Keratinocyte (primary cell): ENCODE measurements at regions not wholly inside any gene's neighbourhood (a gene's known extent, or its start where the extent isn't known, plus 50 kb on each side); places are given as distances from the start of the nearest gene placed in this dataset.

ENCODE experiments used
- DNase-seq: peaks from one replicate; pipeline ENCODE4 v3.0.0-alpha.2; 2011; ENCODE audit warnings: low read depth, missing footprints, low spot score
- FAIRE-seq: peaks from 2 replicates; lab custom pipeline; 2011; peaks lifted over from hg19 to GRCh38; lab: Jason Lieb, UNC
- H2AFZ ChIP-seq: 2 replicates; pipeline ENCODE4 v1.6.0; 2012; ENCODE audit warnings: low read length, control low read depth, inconsistent platforms; ENCODE audit not compliant: control insufficient read depth
- H3K27ac ChIP-seq: 2 replicates; pipeline ENCODE4 v1.5.1; 2011; ENCODE audit warnings: low read length; ENCODE audit not compliant: control insufficient read depth, insufficient read depth
- H3K27me3 ChIP-seq: 3 replicates; pipeline ENCODE4 v1.6.0; 2011; ENCODE audit warnings: low read length; ENCODE audit not compliant: control insufficient read depth, insufficient read depth; ENCODE audit errors: extremely low read depth
- H3K36me3 ChIP-seq, 2 experiments: 2 replicates in 1 of 2; 3 replicates in 1 of 2; pipeline ENCODE4 v1.5.1; 2011; ENCODE audit warnings: low read length in 2 of 2, mild to moderate bottlenecking in 1 of 2; ENCODE audit not compliant: control insufficient read depth in 2 of 2, insufficient read depth in 2 of 2; ENCODE audit errors: extremely low read depth in 1 of 2
- H3K4me1 ChIP-seq: 3 replicates; pipeline ENCODE4 v1.5.1; 2011; ENCODE audit warnings: low read length; ENCODE audit not compliant: control insufficient read depth, insufficient read depth; ENCODE audit errors: extremely low read depth
- H3K4me2 ChIP-seq: 3 replicates; pipeline ENCODE4 v1.6.0; 2011; ENCODE audit warnings: low read depth, low read length; ENCODE audit not compliant: control insufficient read depth, insufficient read depth; ENCODE audit errors: extremely low read depth
- H3K4me3 ChIP-seq, 3 experiments: fragments of 200-600 bp in 1 of 3; sonication (generic) in 1 of 3; 2 replicates in 2 of 3; 3 replicates in 1 of 3; pipeline ENCODE4 v1.5.1; 2011 to 2016; ENCODE audit warnings: low read length in 3 of 3, mild to moderate bottlenecking in 3 of 3, control low read depth in 2 of 3, inconsistent platforms in 1 of 3, low read depth in 1 of 3, mixed read lengths in 1 of 3, mixed run types in 1 of 3, moderate library complexity in 1 of 3; ENCODE audit not compliant: control insufficient read depth in 2 of 3, insufficient read depth in 2 of 3; ENCODE audit errors: extremely low read depth in 1 of 3
- H3K79me2 ChIP-seq: 2 replicates; pipeline ENCODE4 v1.6.0; 2012; ENCODE audit warnings: low read length; ENCODE audit not compliant: control insufficient read depth, insufficient read depth
- H3K9ac ChIP-seq: 3 replicates; pipeline ENCODE4 v1.6.0; 2011; ENCODE audit warnings: low read length; ENCODE audit not compliant: control insufficient read depth, insufficient read depth; ENCODE audit errors: extremely low read depth
- H3K9me1 ChIP-seq: 3 replicates; pipeline ENCODE4 v1.6.0; 2011; ENCODE audit warnings: low read length; ENCODE audit not compliant: control insufficient read depth, insufficient read depth; ENCODE audit errors: extremely low read depth
- H3K9me3 ChIP-seq: 2 replicates; pipeline ENCODE4 v1.5.1; 2012; ENCODE audit warnings: low read depth, low read length; ENCODE audit not compliant: control insufficient read depth
- H4K20me1 ChIP-seq: 3 replicates; pipeline ENCODE4 v1.6.0; 2011; ENCODE audit warnings: low read length; ENCODE audit not compliant: control insufficient read depth, insufficient read depth; ENCODE audit errors: extremely low read depth
- CTCF ChIP-seq, 3 experiments: IDR thresholded peaks in 1 of 3; conservative IDR thresholded peaks in 1 of 3; optimal IDR thresholded peaks in 1 of 3; 2 replicates in 2 of 3; 3 replicates in 1 of 3; pipeline versions ENCODE3 to v1.5.1; 2011; ENCODE audit warnings: low read length in 3 of 3, mild to moderate bottlenecking in 3 of 3, moderate library complexity in 2 of 3, control low read depth in 1 of 3, inconsistent platforms in 1 of 3; ENCODE audit not compliant: insufficient read depth in 2 of 3; ENCODE audit errors: extremely low read depth in 1 of 3
- EZH2 ChIP-seq: IDR thresholded peaks from one replicate; pipeline ENCODE4 v1.6.1; 2012; ENCODE audit warnings: inconsistent platforms, mild to moderate bottlenecking, low read length, moderate library complexity
- dilution Hi-C: fragments of 300-500 bp; cut with MboI; formaldehyde crosslinking; loops from one replicate; pipeline ENCODE4 v1.7.0; 2020; ENCODE audit warnings: low sequenced_read_pairs; ENCODE audit not compliant: extremely low pct_ligation_motif_present

- FAIRE-seq: no peak
- Histone ChIP-seq H3K4me2 (no peak overlapping the region), H3K4me1 (no peaks in the 10 kb centered on the region), H3K9ac (no peak overlapping the region), H3K27me3 (no peaks in the 10 kb centered on the region), H3K9me1 (no peaks in the 10 kb centered on the region), H3K79me2 (no peaks in the 10 kb centered on the region), H2AFZ (no peak overlapping the region), H3K36me3 (no peaks in the 10 kb centered on the region), H3K4me3 (no peak overlapping the region), H4K20me1 (no peaks in the 10 kb centered on the region), H3K9me3 (no peaks in the 10 kb centered on the region), H3K27ac (no peak overlapping the region)
- dilution Hi-C loops: no loop called here
- TF ChIP-seq EZH2: no peak
- no peak for TF ChIP-seq CTCF (optimal IDR thresholded peaks at IDR 0.05 in 1 of 3, IDR thresholded peaks at IDR 0.05 in 1 of 3, conservative IDR thresholded peaks at IDR 0.05 in 1 of 3; ENCODE audit: extremely low read depth in 1 of 3, insufficient read depth in 2 of 3, low read length in 3 of 3)
- no peak for DNase-seq
Measured at GRCh38 chr11:101812546-101812945, 102.3 kb upstream of the CEP126 start.

GRCh38 chr11:101810546-101810945 lies 104.3 kb upstream of the CEP126 start:
- dilution Hi-C loops: no loop called here
- H3K4me2 ChIP-seq: no peak overlapping the region
- H3K27me3 ChIP-seq: no peaks in the 10 kb centered on the region
- no peaks in the 10 kb centered on the region for H3K79me2 ChIP-seq
- H4K20me1 ChIP-seq: no peaks in the 10 kb centered on the region
- no peak overlapping the region for H2AFZ ChIP-seq
- H3K9me3 ChIP-seq: no peaks in the 10 kb centered on the region
- no peaks in the 10 kb centered on the region for H3K4me1 ChIP-seq
- H3K4me3 ChIP-seq: no peak overlapping the region
- no peak overlapping the region for H3K9ac ChIP-seq
- no peak for DNase-seq
- H3K36me3 ChIP-seq: no peaks in the 10 kb centered on the region
- TF ChIP-seq EZH2 (no peak), CTCF (optimal IDR thresholded peaks at IDR 0.05 in 1 of 3, IDR thresholded peaks at IDR 0.05 in 1 of 3, conservative IDR thresholded peaks at IDR 0.05 in 1 of 3; ENCODE audit: extremely low read depth in 1 of 3, insufficient read depth in 2 of 3, low read length in 3 of 3) (no peak)
- no peak for FAIRE-seq
- no peaks in the 10 kb centered on the region for H3K9me1 ChIP-seq
- no peak overlapping the region for H3K27ac ChIP-seq
